Panc1 (cell line): ENCODE measurements at regions not wholly inside any gene's neighbourhood (a gene's known extent, or its start where the extent isn't known, plus 50 kb on each side); places are given as distances from the start of the nearest gene placed in this dataset.

Experiments
- REST ChIP-seq, 2 experiments: IDR thresholded peaks; 2 replicates each; pipeline ENCODE4 v1.6.1; 2011 to 2012; ENCODE audit warnings: low read depth in 2 of 2, control low read depth in 1 of 2, low read length in 1 of 2, mild to moderate bottlenecking in 1 of 2, moderate library complexity in 1 of 2; ENCODE audit not compliant: insufficient read depth in 1 of 2
- SIN3A ChIP-seq: IDR thresholded peaks from 2 replicates; pipeline ENCODE4 v1.6.1; 2012; ENCODE audit warnings: low read depth, mild to moderate bottlenecking, low read length, moderate library complexity, borderline replicate concordance; ENCODE audit not compliant: insufficient read depth
- TF ChIP-seq, protein P1 (sequence below): fragments of 450-650 bp; IDR thresholded peaks from 2 replicates; pipeline ENCODE4 v1.5.1; 2017; ENCODE audit warnings: mild to moderate bottlenecking

- TF ChIP-seq, protein P1, sequence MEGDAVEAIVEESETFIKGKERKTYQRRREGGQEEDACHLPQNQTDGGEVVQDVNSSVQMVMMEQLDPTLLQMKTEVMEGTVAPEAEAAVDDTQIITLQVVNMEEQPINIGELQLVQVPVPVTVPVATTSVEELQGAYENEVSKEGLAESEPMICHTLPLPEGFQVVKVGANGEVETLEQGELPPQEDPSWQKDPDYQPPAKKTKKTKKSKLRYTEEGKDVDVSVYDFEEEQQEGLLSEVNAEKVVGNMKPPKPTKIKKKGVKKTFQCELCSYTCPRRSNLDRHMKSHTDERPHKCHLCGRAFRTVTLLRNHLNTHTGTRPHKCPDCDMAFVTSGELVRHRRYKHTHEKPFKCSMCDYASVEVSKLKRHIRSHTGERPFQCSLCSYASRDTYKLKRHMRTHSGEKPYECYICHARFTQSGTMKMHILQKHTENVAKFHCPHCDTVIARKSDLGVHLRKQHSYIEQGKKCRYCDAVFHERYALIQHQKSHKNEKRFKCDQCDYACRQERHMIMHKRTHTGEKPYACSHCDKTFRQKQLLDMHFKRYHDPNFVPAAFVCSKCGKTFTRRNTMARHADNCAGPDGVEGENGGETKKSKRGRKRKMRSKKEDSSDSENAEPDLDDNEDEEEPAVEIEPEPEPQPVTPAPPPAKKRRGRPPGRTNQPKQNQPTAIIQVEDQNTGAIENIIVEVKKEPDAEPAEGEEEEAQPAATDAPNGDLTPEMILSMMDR: no peak
- TF ChIP-seq SIN3A (no peak), REST (IDR thresholded peaks at IDR 0.05; ENCODE audit: insufficient read depth in 1 of 2, low read depth in 2 of 2, low read length in 1 of 2) (no peak)
Observed at GRCh38 chr3:5324780-5325179, 137.3 kb downstream of the EDEM1 start.
